GM12878 (cell line): ENCODE measurements at regions not wholly inside any gene's neighbourhood (a gene's known extent, or its start where the extent isn't known, plus 50 kb on each side); places are given as distances from the start of the nearest gene placed in this dataset.

Experiments used
- BHLHE40 ChIP-seq, 2 experiments: fragments of 450-650 bp in 1 of 2; IDR thresholded peaks; 2 replicates each; pipeline ENCODE4 v1.6.1; 2011 to 2017; ENCODE audit warnings: low read depth in 2 of 2, borderline replicate concordance in 1 of 2, improper control_type of control experiment in 1 of 2, low read length in 1 of 2, mild to moderate bottlenecking in 1 of 2
- CTCF ChIP-seq, 3 experiments: IDR thresholded peaks in 2 of 3; conservative IDR thresholded peaks in 1 of 3; 2 replicates each; pipeline ENCODE4 v1.5.1; 2011; ENCODE audit warnings: low read depth in 3 of 3, low read length in 3 of 3, mild to moderate bottlenecking in 3 of 3, control low read depth in 2 of 3, moderate library complexity in 2 of 3, inconsistent platforms in 1 of 3, mixed read lengths in 1 of 3; ENCODE audit not compliant: control insufficient read depth in 2 of 3, insufficient read depth in 1 of 3; ENCODE audit errors: extremely low read depth in 1 of 3
- EP300 ChIP-seq, 2 experiments: fragments of 150-350 bp in 1 of 2; IDR thresholded peaks; 2 replicates each; pipeline ENCODE4 v1.6.1; 2011 to 2012; ENCODE audit warnings: low read depth in 2 of 2, low read length in 2 of 2, borderline replicate concordance in 1 of 2, improper control_type of control experiment in 1 of 2, inconsistent platforms in 1 of 2; ENCODE audit not compliant: control insufficient read depth in 1 of 2
- ETV6 ChIP-seq, 2 experiments: fragments of 450-650 bp in 1 of 2; IDR thresholded peaks in 1 of 2; conservative IDR thresholded peaks in 1 of 2; 2 replicates each; pipeline ENCODE4 v1.6.1; 2014; ENCODE audit warnings: antibody characterized with exemption in 1 of 2, borderline replicate concordance in 1 of 2, low read depth in 1 of 2, mild to moderate bottlenecking in 1 of 2, moderate library complexity in 1 of 2
- HDAC6 ChIP-seq: fragments of 200-600 bp; sonication (generic); IDR thresholded peaks from one replicate; pipeline ENCODE4 v1.8.0; 2017; ENCODE audit warnings: antibody characterized with exemption; ENCODE audit not compliant: unreplicated experiment
- IRF3 ChIP-seq: fragments of 450-650 bp; IDR thresholded peaks from 2 replicates; pipeline ENCODE4 v1.6.1; 2014; ENCODE audit warnings: mild to moderate bottlenecking
- NRF1 ChIP-seq: conservative IDR thresholded peaks from 2 replicates; pipeline ENCODE4 v1.6.1; 2011; ENCODE audit warnings: mild to moderate bottlenecking, low read depth, low read length, improper control_type of control experiment
- POLR2A ChIP-seq: IDR thresholded peaks from 2 replicates; pipeline ENCODE4 v1.6.1; 2011; ENCODE audit warnings: low read depth, mild to moderate bottlenecking, low read length
- RFX5 ChIP-seq: IDR thresholded peaks from 2 replicates; pipeline ENCODE4 v1.6.1; 2011; ENCODE audit warnings: low read depth, low read length, improper control_type of control experiment
- SUZ12 ChIP-seq: fragments of 200-600 bp; sonication (generic); IDR thresholded peaks from one replicate; pipeline ENCODE4 v1.6.1; 2018; ENCODE audit warnings: antibody characterized with exemption, mild to moderate bottlenecking; ENCODE audit not compliant: unreplicated experiment
- TAF1 ChIP-seq: IDR thresholded peaks from 2 replicates; pipeline ENCODE4 v1.6.1; 2011; ENCODE audit warnings: mild to moderate bottlenecking, low read depth, low read length, borderline replicate concordance

DNA sequence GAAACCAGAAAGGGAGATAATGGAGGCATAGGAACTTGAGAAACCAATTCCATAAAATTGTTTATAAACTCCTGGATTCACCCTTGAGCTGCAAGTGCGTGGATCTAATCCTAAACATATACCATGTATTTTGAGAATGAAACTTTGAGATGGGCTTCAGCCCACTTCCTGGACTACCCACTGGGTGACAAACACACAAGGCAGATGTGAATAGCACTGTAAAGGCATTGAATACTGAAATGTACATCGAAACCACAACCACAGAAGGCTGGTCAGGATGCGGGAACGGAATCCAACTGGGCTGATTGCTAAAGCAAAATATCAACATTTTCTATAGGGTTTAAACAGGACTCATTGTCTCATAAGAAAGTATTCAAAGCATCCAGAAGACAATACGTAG is 228.5 kb upstream of the ZEB2 start:
- TF ChIP-seq HDAC6 (no peak), IRF3 (no peak), EP300 (IDR thresholded peaks at IDR 0.05; ENCODE audit: borderline replicate concordance in 1 of 2, control insufficient read depth in 1 of 2, low read depth in 2 of 2, low read length in 2 of 2) (no peak), SUZ12 (no peak), ETV6 (conservative IDR thresholded peaks at IDR 0.05 in 1 of 2, IDR thresholded peaks at IDR 0.05 in 1 of 2; ENCODE audit: borderline replicate concordance in 1 of 2, low read depth in 1 of 2) (no peak), CTCF (IDR thresholded peaks at IDR 0.05 in 2 of 3, conservative IDR thresholded peaks at IDR 0.05 in 1 of 3; ENCODE audit: control insufficient read depth in 2 of 3, extremely low read depth in 1 of 3, insufficient read depth in 1 of 3, low read depth in 3 of 3, low read length in 3 of 3) (no peak), POLR2A (no peak), NRF1 (no peak), BHLHE40 (IDR thresholded peaks at IDR 0.05; ENCODE audit: borderline replicate concordance in 1 of 2, low read depth in 2 of 2, low read length in 1 of 2) (no peak), RFX5 (no peak), TAF1 (no peak)
